HCT116 (cell line): ENCODE measurements at regions not wholly inside any gene's neighbourhood (a gene's known extent, or its start where the extent isn't known, plus 50 kb on each side); places are given as distances from the start of the nearest gene placed in this dataset.

Experiments used
- CEBPB ChIP-seq: IDR thresholded peaks from 2 replicates; pipeline ENCODE4 v1.6.1; 2012; ENCODE audit warnings: low read depth
- CTCF ChIP-seq, 3 experiments: fragments of 200-600 bp in 1 of 3; sonication (generic) in 1 of 3; IDR thresholded peaks in 2 of 3; conservative IDR thresholded peaks in 1 of 3; 2 replicates each; pipeline ENCODE4 v1.5.1; 2012 to 2017; ENCODE audit warnings: low read depth in 2 of 3, low read length in 2 of 3, antibody characterized with exemption in 1 of 3, borderline replicate concordance in 1 of 3, control low read depth in 1 of 3, mild to moderate bottlenecking in 1 of 3, mixed read lengths in 1 of 3, mixed run types in 1 of 3, moderate library complexity in 1 of 3; ENCODE audit not compliant: insufficient read depth in 1 of 3
- EZH2 ChIP-seq: fragments of 200-600 bp; sonication (generic); IDR thresholded peaks from 2 replicates; pipeline ENCODE4 v1.6.1; 2017; ENCODE audit warnings: antibody characterized with exemption, mixed run types
- EZH2phosphoT487 ChIP-seq: fragments of 200-600 bp; IDR thresholded peaks from 2 replicates; pipeline ENCODE4 v1.6.1; 2018; ENCODE audit warnings: antibody characterized with exemption, borderline replicate concordance
- JUND ChIP-seq: IDR thresholded peaks from 2 replicates; pipeline ENCODE4 v1.6.1; 2012
- MAX ChIP-seq: IDR thresholded peaks from 2 replicates; pipeline ENCODE4 v1.6.1; 2012
- POLR2A ChIP-seq: IDR thresholded peaks from 2 replicates; pipeline ENCODE4 v1.7.0; 2011; ENCODE audit warnings: borderline replicate concordance; ENCODE audit not compliant: insufficient read depth, insufficient read length; ENCODE audit errors: extremely low read depth
- POLR2AphosphoS5 ChIP-seq: IDR thresholded peaks from 2 replicates; pipeline ENCODE4 v1.6.1; 2011; ENCODE audit warnings: mild to moderate bottlenecking, low read depth, low read length, moderate library complexity
- RAD21 ChIP-seq: IDR thresholded peaks from 2 replicates; pipeline ENCODE4 v1.6.1; 2012; ENCODE audit warnings: low read depth, mild to moderate bottlenecking
- REST ChIP-seq: IDR thresholded peaks from 2 replicates; pipeline ENCODE4 v1.6.1; 2012; ENCODE audit warnings: low read depth
- SIN3A ChIP-seq: IDR thresholded peaks from 2 replicates; pipeline ENCODE4 v1.6.1; 2012; ENCODE audit warnings: low read depth
- YY1 ChIP-seq: IDR thresholded peaks from 2 replicates; pipeline ENCODE4 v1.6.1; 2011; ENCODE audit warnings: low read length, low read depth, moderate library complexity, mild to moderate bottlenecking; ENCODE audit not compliant: insufficient replicate concordance; ENCODE audit errors: extremely low read depth
- ZNF274 ChIP-seq: fragments of 200-500 bp; sonication (Bioruptor generic); IDR thresholded peaks from 2 replicates; pipeline ENCODE4 v1.6.1; 2014; ENCODE audit warnings: mild to moderate bottlenecking, low read depth, low read length, inconsistent platforms

- TF ChIP-seq CTCF (IDR thresholded peaks at IDR 0.05 in 2 of 3, conservative IDR thresholded peaks at IDR 0.05 in 1 of 3; ENCODE audit: borderline replicate concordance in 1 of 3, insufficient read depth in 1 of 3, low read depth in 2 of 3, low read length in 2 of 3), result no peak
- TF ChIP-seq POLR2A, result no peak
- TF ChIP-seq POLR2AphosphoS5, result no peak
- no peak for TF ChIP-seq RAD21
- TF ChIP-seq JUND, result no peak
- no peak for TF ChIP-seq ZNF274
- TF ChIP-seq SIN3A, result no peak
- TF ChIP-seq CEBPB, result no peak
- no peak for TF ChIP-seq EZH2
- TF ChIP-seq REST, result no peak
- TF ChIP-seq YY1, result no peak
- no peak for TF ChIP-seq MAX
- TF ChIP-seq EZH2phosphoT487, result no peak
These were observed 599.8 kb downstream of the COL12A1 start for GRCh38 chr6:74605922-74606581.
